Nephron (organoid): ENCODE measurements at regions not wholly inside any gene's neighbourhood (a gene's known extent, or its start where the extent isn't known, plus 50 kb on each side); places are given as distances from the start of the nearest gene placed in this dataset.

Experiments
- H3K27ac Mint-ChIP-seq, 3 experiments: 2 replicates each; pipeline ENCODE4 v1.8.0; 2020; ENCODE audit warnings: mixed read lengths in 3 of 3, mild to moderate bottlenecking in 2 of 3, moderate library complexity in 1 of 3
- H3K27me3 Mint-ChIP-seq: 2 replicates; pipeline ENCODE4 v1.8.0; 2021; ENCODE audit warnings: low read depth, mild to moderate bottlenecking, moderate library complexity, mixed read lengths
- H3K36me3 Mint-ChIP-seq: 2 replicates; pipeline ENCODE4 v1.8.0; 2020; ENCODE audit warnings: low read depth, mixed read lengths
- H3K4me1 Mint-ChIP-seq: 2 replicates; pipeline ENCODE4 v1.8.0; 2020; ENCODE audit warnings: mixed read lengths
- H3K4me3 Mint-ChIP-seq, 3 experiments: 2 replicates each; pipeline ENCODE4 v1.8.0; 2020; ENCODE audit warnings: mild to moderate bottlenecking in 3 of 3, mixed read lengths in 3 of 3, moderate library complexity in 2 of 3
- H3K9me3 Mint-ChIP-seq: 2 replicates; pipeline ENCODE4 v1.8.0; 2020; ENCODE audit warnings: mixed read lengths
- CTCF ChIP-seq, 3 experiments: fragments of 200-600 bp; sonication (generic); IDR thresholded peaks; one replicate each; pipeline ENCODE4 v1.5.0; 2021; ENCODE audit warnings: antibody characterized with exemption in 3 of 3; ENCODE audit not compliant: unreplicated experiment in 3 of 3

- no peaks in the 10 kb centered on the region for H3K4me1 Mint-ChIP-seq
- no peaks in the 10 kb centered on the region for H3K27me3 Mint-ChIP-seq
- H3K4me3 Mint-ChIP-seq, result no peak overlapping the region
- H3K36me3 Mint-ChIP-seq, result no peaks in the 10 kb centered on the region
- TF ChIP-seq CTCF (IDR thresholded peaks at IDR 0.05; ENCODE audit: unreplicated experiment in 3 of 3), result no peak
- H3K27ac Mint-ChIP-seq, result no peak overlapping the region
- peaks cover 14% of the 10 kb centered on the region for H3K9me3 Mint-ChIP-seq
Observed at GRCh38 chr2:101546376-101547058, 71.6 kb upstream of the RFX8 start.

- Mint-ChIP-seq H3K36me3 (no peaks in the 10 kb centered on the region), H3K4me3 (no peak overlapping the region), H3K9me3 (peaks cover 15% of the 10 kb centered on the region), H3K27ac (no peak overlapping the region), H3K4me1 (no peaks in the 10 kb centered on the region), H3K27me3 (no peaks in the 10 kb centered on the region)
- no peak for TF ChIP-seq CTCF (IDR thresholded peaks at IDR 0.05; ENCODE audit: unreplicated experiment in 3 of 3)
Observed at GRCh38 chr2:101545950-101546349, 71.0 kb upstream of the RFX8 start.

GRCh38 chr2:101540518-101540917 is 65.6 kb upstream of the RFX8 start:
- Mint-ChIP-seq H3K9me3 (peaks cover 14% of the 10 kb centered on the region), H3K4me1 (no peaks in the 10 kb centered on the region), H3K27ac (no peak overlapping the region), H3K27me3 (peaks cover 8% of the 10 kb centered on the region), H3K4me3 (no peak overlapping the region), H3K36me3 (no peaks in the 10 kb centered on the region)
- TF ChIP-seq CTCF (IDR thresholded peaks at IDR 0.05; ENCODE audit: unreplicated experiment in 3 of 3), result no peak

- TF ChIP-seq CTCF (IDR thresholded peaks at IDR 0.05; ENCODE audit: unreplicated experiment in 3 of 3), result no peak
- Mint-ChIP-seq H3K36me3 (no peaks in the 10 kb centered on the region), H3K4me1 (no peaks in the 10 kb centered on the region), H3K27ac (no peak overlapping the region), H3K27me3 (peaks cover 8% of the 10 kb centered on the region), H3K4me3 (no peak overlapping the region), H3K9me3 (peaks cover 6% of the 10 kb centered on the region)
Observed at GRCh38 chr2:101538076-101538475, 63.2 kb upstream of the RFX8 start.

GRCh38 chr2:101534149-101534611 is 59.3 kb upstream of the RFX8 start:
- Mint-ChIP-seq H3K4me3 (no peak overlapping the region), H3K9me3 (no peaks in the 10 kb centered on the region), H3K36me3 (no peaks in the 10 kb centered on the region), H3K27me3 (peaks cover 4% of the 10 kb centered on the region), H3K27ac (peak overlapping the region in 1 of 3 experiments; percentile 0), H3K4me1 (no peaks in the 10 kb centered on the region)
- no peak for TF ChIP-seq CTCF (IDR thresholded peaks at IDR 0.05; ENCODE audit: unreplicated experiment in 3 of 3)

GRCh38 chr2:101533561-101534148 is 58.7 kb upstream of the RFX8 start:
- peaks cover 1% of the 10 kb centered on the region for H3K27me3 Mint-ChIP-seq
- no peaks in the 10 kb centered on the region for H3K9me3 Mint-ChIP-seq
- H3K27ac Mint-ChIP-seq, result peak overlapping the region in 1 of 3 experiments; percentile 0
- no peak for TF ChIP-seq CTCF (IDR thresholded peaks at IDR 0.05; ENCODE audit: unreplicated experiment in 3 of 3)
- H3K4me1 Mint-ChIP-seq, result no peaks in the 10 kb centered on the region
- no peak overlapping the region for H3K4me3 Mint-ChIP-seq
- H3K36me3 Mint-ChIP-seq, result no peaks in the 10 kb centered on the region
